ENCODE measurements at regions not wholly inside any gene's neighbourhood (a gene's known extent, or its start where the extent isn't known, plus 50 kb on each side); places are given as distances from the start of the nearest gene placed in this dataset.
A peak's percentile ranks its signal among the peaks of the same experiment; 100 is the strongest.
"Not testable (repeated sequence)": the region's sequence is repeated elsewhere in the genome, so short reads cannot be mapped to it uniquely, and the experiment has no call there.

GRCh38 chr18:22701795-22702194 lies 231.3 kb upstream of the RBBP8 start:
- DNase-seq (ENCODE audit: low read depth) = no peak

- DNase-seq (ENCODE audit: low read depth) = no peak
Observed at GRCh38 chr18:22702806-22703205, 230.3 kb upstream of the RBBP8 start.

- peak; percentile 11 for DNase-seq (ENCODE audit: low read depth)
Observed at GRCh38 chr18:22703883-22704585, 229.1 kb upstream of the RBBP8 start.

- DNase-seq (ENCODE audit: low read depth) = no peak
Observed at GRCh38 chr18:22704586-22704918, 228.6 kb upstream of the RBBP8 start.

DNA sequence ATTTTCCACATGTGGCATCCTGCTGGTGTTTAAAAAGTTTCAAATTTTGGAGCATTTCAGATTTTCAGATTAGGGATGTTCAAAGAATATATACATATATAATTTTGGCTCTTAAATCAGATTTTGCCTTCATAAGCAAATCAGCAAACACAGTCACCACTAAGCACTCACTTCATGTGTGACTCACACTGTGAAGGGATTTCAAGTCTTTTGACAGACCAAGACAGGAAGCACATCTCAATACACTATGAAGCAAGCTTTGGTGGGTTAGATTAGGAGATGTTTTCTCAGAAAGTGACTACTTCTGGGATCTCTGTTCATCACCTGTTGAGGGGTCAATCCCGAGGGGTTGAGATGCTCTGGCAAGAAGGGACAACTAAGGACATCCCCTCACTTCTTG lies 227.8 kb upstream of the RBBP8 start:
- peak; percentile 43 for DNase-seq (ENCODE audit: low read depth)

DNA sequence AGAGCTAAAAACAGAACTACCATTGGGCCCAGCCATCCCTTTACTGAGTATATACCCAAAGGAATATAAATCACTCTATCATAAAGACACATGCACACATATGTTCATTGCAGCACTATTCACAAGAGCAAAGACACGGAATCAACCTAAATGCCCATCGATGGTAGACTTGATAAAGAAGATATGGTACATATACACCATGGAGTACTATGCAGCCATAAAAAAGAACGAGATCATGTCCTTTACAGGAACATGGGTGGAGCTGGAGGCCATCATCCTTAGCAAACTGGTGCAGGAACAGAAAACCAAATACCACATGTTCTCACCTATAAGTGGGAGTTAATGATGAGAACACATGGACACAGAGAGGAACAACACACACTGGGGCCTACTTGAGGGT lies 227.1 kb upstream of the RBBP8 start:
- not testable (repeated sequence) for DNase-seq (ENCODE audit: low read depth)

GRCh38 chr18:22709288-22710060 lies 223.7 kb upstream of the RBBP8 start:
- DNase-seq (ENCODE audit: low read depth) = no peak

GRCh38 chr18:22710673-22711191 lies 222.4 kb upstream of the RBBP8 start:
- no peak for DNase-seq (ENCODE audit: low read depth)

GRCh38 chr18:22711192-22711685 lies 221.9 kb upstream of the RBBP8 start:
- DNase-seq (ENCODE audit: low read depth) = peak; percentile 42

- DNase-seq (ENCODE audit: low read depth) = no peak
Observed at GRCh38 chr18:22713511-22713910, 219.6 kb upstream of the RBBP8 start.

DNA sequence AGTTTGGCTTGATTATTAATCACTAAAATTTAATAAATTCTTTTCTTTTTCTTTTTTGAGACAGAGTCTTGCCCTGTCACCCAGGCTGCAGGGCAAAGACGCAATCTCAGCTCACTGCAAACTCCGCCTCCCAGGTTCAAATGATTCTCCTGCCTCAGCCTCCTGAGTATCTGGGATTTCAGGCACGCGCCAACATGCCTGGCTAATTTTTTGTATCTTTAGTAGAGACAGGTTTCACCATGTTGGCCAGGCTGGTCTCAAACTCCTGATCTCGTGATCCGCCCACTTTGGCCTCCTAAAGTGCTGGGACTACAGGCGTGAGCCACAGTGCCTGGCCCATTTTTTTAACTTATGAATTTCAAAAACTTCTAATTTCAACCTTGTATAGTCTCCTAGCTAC lies 215.6 kb upstream of the RBBP8 start:
- not testable (repeated sequence) for DNase-seq (ENCODE audit: low read depth)

- no peak for DNase-seq (ENCODE audit: low read depth)
Observed at GRCh38 chr18:22723221-22723620, 209.9 kb upstream of the RBBP8 start.

DNA sequence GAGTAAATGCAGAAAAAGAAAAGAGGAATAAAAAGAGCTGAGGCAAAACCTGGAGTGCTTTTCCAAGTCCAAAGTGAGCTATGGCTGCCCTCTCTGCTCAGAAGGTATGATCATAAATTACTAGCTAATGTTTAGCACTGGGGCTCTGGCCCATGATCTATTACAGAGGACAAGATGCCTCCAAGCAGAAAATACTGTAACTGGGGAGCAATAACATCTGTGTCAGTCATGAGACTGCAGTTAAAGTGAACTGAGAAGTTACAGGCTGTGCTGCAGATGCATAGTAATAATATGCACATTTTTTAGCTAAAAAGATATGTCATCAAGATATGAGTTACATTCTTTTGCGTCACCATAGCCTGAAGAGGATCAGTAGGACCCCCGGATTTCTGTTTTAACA lies 209.4 kb upstream of the RBBP8 start:
- no peak for DNase-seq (ENCODE audit: low read depth)

DNA sequence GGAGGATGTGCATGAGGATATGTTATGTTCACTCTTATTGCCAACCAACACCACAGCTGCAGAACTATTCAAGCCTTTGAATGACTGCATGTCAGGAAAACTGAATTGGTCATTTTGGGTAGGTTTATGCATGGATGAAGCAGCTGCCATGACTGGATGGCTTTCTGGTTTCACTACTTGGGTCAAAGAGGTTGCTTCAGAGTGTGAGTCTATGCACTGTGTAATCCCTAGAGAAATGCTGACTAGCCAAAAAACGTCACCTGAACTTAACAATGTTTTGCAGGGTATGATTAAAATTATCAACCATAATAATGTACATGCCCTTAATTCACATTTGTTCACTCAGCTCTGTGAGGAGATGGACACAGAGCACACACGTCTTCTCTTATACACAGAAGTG lies 206.7 kb upstream of the RBBP8 start:
- no peak for DNase-seq (ENCODE audit: low read depth)

DNA sequence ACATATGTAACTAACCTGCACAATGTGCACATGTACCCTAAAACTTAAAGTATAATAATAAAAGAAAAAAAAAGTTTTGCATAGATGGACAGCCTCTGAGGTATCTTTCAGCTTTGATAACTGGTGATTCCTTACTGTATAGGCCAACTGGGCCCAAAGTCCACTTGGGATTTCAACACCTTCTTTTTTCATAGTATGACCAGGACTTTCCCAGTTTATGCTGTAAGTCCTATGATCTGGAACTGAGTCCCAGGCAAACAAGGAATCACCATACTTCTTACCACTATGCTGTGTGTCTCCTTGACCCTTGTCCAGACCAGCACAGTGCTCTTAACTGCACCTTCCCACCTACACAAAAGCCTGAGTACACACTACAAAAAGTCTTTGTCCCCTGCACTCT lies 205.1 kb upstream of the RBBP8 start:
- DNase-seq (ENCODE audit: low read depth) = no peak

GRCh38 chr18:22728481-22729105 lies 204.5 kb upstream of the RBBP8 start:
- no peak for DNase-seq (ENCODE audit: low read depth)

DNA sequence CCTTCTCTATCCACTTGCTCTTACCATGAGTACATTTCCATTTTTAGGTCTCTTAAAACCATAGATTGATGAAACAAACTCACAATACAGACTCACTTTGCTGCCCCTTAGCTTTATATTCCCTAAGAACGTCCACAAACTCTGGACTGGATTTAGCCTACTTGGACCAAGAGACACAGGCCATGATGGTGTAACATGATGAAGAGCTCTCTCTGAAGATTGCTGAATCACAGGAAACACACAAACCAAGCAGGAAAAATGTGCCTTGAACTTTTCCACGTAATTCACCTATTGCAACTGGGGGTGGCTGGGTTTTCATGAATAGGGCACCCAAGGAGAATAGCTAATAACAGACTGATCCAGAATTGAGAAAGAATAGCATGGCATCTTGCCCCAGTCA lies 201.7 kb upstream of the RBBP8 start:
- no peak for DNase-seq (ENCODE audit: low read depth)

DNA sequence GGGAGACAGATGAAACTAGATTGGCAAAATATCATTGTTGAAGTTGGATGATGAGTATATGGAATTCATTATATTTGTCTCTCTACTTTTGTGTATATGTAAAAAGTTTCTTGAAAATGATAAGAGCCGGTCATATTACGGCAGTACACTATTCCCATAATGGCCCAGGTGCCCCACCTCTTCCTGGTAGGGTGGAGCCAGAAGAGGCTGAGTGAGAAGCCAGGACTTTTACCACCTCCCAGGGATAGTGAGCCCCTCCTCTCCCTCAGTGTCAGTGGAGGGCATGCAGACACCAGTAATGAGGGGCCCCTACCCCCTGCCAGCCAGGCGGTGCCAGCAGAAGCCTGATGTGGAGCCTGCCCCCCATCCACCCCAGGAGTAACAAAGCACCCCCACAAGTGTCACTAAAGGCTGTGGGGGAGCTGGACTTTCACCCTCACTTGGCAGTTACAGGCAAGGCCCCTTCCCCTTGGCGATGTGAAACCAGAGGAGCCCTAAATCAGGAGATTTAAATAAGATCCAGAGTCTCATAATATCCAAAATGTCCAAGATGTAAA lies 198.9 kb upstream of the RBBP8 start:
- DNase-seq (ENCODE audit: low read depth) = no peak

GRCh38 chr18:22734791-22735627 lies 198.1 kb upstream of the RBBP8 start:
- peak; percentile 59 for DNase-seq (ENCODE audit: low read depth)

- no peak for DNase-seq (ENCODE audit: low read depth)
Observed at GRCh38 chr18:22737054-22737453, 196.1 kb upstream of the RBBP8 start.

DNA sequence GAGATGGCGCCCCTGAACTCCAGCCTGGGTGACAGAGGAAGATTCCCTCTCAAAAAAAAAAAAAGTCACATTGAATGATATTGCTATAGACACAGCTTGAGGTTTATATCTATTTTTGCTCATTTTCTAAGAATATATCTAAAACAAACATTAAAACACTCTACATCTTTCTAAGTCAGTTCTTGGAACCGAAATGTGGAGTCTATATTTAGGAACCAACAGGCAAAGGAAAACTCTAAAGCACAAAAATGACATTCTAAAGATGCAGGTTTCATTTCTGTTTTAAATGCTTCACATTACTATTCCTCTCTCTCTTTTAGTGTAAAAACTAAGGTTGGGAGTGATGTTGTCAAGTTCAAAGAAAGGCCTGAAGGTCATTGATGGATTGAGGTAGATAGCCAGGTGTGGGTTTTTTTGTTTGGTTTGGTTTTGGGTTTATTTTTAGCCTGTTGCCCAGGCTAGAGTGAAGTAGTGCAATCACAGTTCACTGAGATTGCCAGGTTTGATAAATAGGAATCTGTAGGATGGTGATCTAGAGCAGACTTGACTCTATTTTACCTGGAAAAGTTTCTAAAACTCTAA lies 194.0 kb upstream of the RBBP8 start:
- DNase-seq (ENCODE audit: low read depth) = no peak

Measured in fibroblast of gingiva (primary cell).